Common myeloid progenitor, CD34-positive (primary cell): ENCODE measurements at regions not wholly inside any gene's neighbourhood (a gene's known extent, or its start where the extent isn't known, plus 50 kb on each side); places are given as distances from the start of the nearest gene placed in this dataset.

Experiments used
- CTCF ChIA-PET: fragments of 350-600 bp; sonication (Branson Sonifier 250); formaldehyde crosslinking; loops from one replicate; lab custom pipeline; 2021; ENCODE audit warnings: antibody characterized with exemption; lab: Charles Lee
- POLR2A ChIA-PET: fragments of 350-600 bp; sonication (Branson Sonifier 250); formaldehyde crosslinking; loops from one replicate; lab custom pipeline; 2021; ENCODE audit warnings: antibody characterized with exemption; lab: Charles Lee
- DNase-seq, 3 donors: peaks; one replicate each; pipeline versions ENCODE4 v3.0.0 to v3.0.0-alpha.2; 2013
- H3K27ac ChIP-seq, 2 experiments: 1 replicate in 1 of 2; 2 replicates in 1 of 2; pipeline ENCODE4 v1.7.0; 2013; ENCODE audit warnings: inconsistent platforms in 2 of 2, low read length in 2 of 2, mild to moderate bottlenecking in 2 of 2, low read depth in 1 of 2, moderate library complexity in 1 of 2; ENCODE audit not compliant: severe bottlenecking in 2 of 2, insufficient read depth in 1 of 2, poor library complexity in 1 of 2
- H3K27me3 ChIP-seq, 5 experiments: replicated peaks in 2 of 5; 1 replicate in 3 of 5; 2 replicates in 2 of 5; pipeline versions ENCODE4 v1.6.1 to v1.7.0; 2013; ENCODE audit warnings: low read length in 4 of 5, mild to moderate bottlenecking in 2 of 5, moderate library complexity in 2 of 5, inconsistent platforms in 1 of 5; ENCODE audit not compliant: insufficient read depth in 5 of 5, control insufficient read depth in 4 of 5
- H3K36me3 ChIP-seq, 4 experiments: 1 replicate in 2 of 4; 2 replicates in 2 of 4; pipeline versions ENCODE4 v1.6.1 to v1.7.0; 2013; ENCODE audit warnings: low read length in 3 of 4, control low read depth in 1 of 4, mild to moderate bottlenecking in 1 of 4; ENCODE audit not compliant: control insufficient read depth in 4 of 4, insufficient read depth in 4 of 4
- H3K4me1 ChIP-seq, 4 experiments: 1 replicate in 3 of 4; 2 replicates in 1 of 4; pipeline versions ENCODE4 v1.6.1 to v1.7.1; 2013; ENCODE audit warnings: low read length in 3 of 4, mild to moderate bottlenecking in 3 of 4, control low read depth in 1 of 4, inconsistent platforms in 1 of 4, moderate library complexity in 1 of 4; ENCODE audit not compliant: control insufficient read depth in 4 of 4, insufficient read depth in 4 of 4; ENCODE audit errors: control extremely low read depth in 1 of 4
- H3K4me3 ChIP-seq, 7 experiments: 1 replicate in 4 of 7; 2 replicates in 3 of 7; pipeline versions ENCODE4 v1.5.1 to v1.7.0; 2013; ENCODE audit warnings: mild to moderate bottlenecking in 7 of 7, low read length in 6 of 7, moderate library complexity in 6 of 7, inconsistent platforms in 2 of 7, low read depth in 2 of 7, control low read depth in 1 of 7; ENCODE audit not compliant: insufficient read depth in 4 of 7, control insufficient read depth in 1 of 7; ENCODE audit errors: extremely low read depth in 1 of 7
- H3K9me3 ChIP-seq, 5 experiments: 1 replicate in 4 of 5; 2 replicates in 1 of 5; pipeline versions ENCODE4 v1.6.1 to v1.7.1; 2013; ENCODE audit warnings: low read length in 4 of 5, mild to moderate bottlenecking in 2 of 5, inconsistent platforms in 1 of 5, low read depth in 1 of 5, moderate library complexity in 1 of 5; ENCODE audit not compliant: control insufficient read depth in 4 of 5, insufficient read depth in 2 of 5; ENCODE audit errors: control extremely low read depth in 1 of 5
- WGBS: methylation state at CpG from one replicate; pipeline ENCODE4 v1.1.5; 2013; ENCODE audit not compliant: insufficient coverage; 5-methylcytosine and 5-hydroxymethylcytosine counted together

DNA sequence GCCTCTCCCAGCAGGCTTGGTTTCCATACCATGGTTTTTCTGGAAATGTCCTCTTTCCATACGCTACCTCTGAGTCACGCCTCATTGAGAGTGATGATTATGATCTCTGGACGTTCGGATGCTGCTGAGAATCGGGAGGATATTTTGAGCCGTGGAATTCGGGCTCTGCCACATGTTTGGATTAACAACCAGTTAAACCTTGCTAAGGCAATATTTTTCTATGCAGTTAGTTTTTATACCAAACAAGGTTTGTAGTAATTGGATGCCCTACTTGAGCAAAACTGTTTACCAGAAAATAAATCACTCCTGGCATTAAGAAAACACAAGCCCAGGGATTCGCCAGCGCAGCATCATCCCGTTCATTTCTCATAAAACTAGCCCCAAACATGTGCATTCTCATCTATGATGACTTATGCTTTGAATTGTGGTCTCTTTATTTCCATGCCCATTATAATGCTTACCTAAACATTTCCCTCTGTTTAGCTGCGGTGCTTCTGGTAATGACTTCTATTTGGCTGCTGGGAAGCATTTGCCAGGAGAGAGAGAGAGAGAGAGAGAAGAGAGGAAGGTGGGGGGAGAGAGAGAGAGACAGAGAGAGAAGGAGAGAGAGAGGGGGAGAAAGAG lies 198.9 kb downstream of the CLIC5 start:
- no peak overlapping the region for H3K4me3 ChIP-seq
- WGBS = 100% methylated on average over 3 of the region's 11 CpGs
- H3K27ac ChIP-seq = no peak overlapping the region
- H3K4me1 ChIP-seq = peaks cover 0 to 12% (median 6%) of the 10 kb centered on the region in 4 experiments
- H3K36me3 ChIP-seq = no peaks in the 10 kb centered on the region
- ChIA-PET CTCF (interaction anchor here (1.8 kb wide), 1 partner anchor 11 kb away, joined by 4 read pairs; no protein-coding TSS in a partner anchor), POLR2A (no interaction called here)
- no peaks in the 10 kb centered on the region for H3K27me3 ChIP-seq
- no peak for DNase-seq
- H3K9me3 ChIP-seq = no peaks in the 10 kb centered on the region

DNA sequence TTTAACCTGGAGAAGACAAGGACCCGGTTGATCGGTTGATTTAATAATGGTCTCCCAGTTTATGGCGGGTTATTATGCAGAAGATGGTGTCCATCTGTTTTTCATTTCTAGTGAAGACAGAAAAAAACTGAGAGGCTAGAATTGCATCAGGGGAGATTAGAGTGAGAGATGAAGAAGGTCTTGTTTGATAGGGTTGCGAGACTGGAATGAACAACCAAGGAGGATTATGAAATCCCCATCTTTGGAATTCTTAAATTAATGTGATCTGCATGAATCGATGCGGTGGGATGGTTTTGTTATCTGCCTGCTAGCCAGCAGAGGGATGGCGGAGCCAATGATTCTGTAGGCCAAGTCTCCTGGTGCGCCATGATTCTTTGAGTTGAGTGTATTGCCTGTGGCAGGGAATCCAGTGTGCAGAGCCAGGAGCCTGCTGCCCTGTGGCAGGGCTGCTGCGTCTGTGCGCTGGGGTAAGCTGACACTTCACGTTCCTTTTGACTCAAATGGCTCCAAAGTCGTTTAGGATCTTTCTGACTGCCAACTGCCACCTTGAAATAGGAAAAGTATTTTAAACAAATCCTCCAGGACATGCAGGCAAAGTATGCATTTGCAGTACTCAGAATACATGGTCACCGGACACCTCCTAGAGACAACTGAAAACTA lies 200.1 kb downstream of the CLIC5 start:
- CTCF ChIA-PET = no interaction called here
- DNase-seq = no peak

DNA sequence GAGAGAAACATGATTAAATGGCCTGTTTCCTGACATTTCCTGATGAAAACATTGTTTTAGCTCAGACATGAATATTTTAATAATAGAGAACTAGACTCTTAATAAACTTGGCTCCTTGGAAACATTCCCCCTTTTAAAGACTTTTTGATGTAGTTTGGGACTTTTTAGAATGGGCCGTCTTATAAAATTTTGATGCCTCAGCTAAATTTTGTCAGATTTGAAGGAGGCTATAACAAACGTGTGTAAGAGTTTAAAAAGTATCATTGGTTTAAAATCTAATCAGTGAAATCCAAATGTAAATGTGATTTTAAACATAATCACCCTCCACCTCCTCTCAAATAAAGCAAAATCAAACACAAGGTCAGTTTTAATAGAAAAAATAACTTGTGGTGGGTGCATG lies 200.9 kb downstream of the CLIC5 start:
- Histone ChIP-seq H3K9me3 (no peaks in the 10 kb centered on the region), H3K27ac (no peak overlapping the region), H3K27me3 (no peaks in the 10 kb centered on the region), H3K4me3 (no peak overlapping the region), H3K4me1 (no peaks in the 10 kb centered on the region), H3K36me3 (no peaks in the 10 kb centered on the region)
- DNase-seq = no peak
- no CpG with 5 or more reads among the region's 2 CpGs for WGBS
- ChIA-PET CTCF (interaction anchor here (1.3 kb wide), 1 partner anchor 22 kb away, joined by 4 read pairs; no protein-coding TSS in a partner anchor), POLR2A (no interaction called here)

More for the DNA sequence above, 200.1 kb downstream of the CLIC5 start:
- H3K27me3 ChIP-seq = no peaks in the 10 kb centered on the region
- POLR2A ChIA-PET = no interaction called here
- no peaks in the 10 kb centered on the region for H3K9me3 ChIP-seq
- H3K36me3 ChIP-seq = no peaks in the 10 kb centered on the region
- H3K27ac ChIP-seq = no peak overlapping the region
- H3K4me1 ChIP-seq = peaks cover 0 to under 1% (median under 1%) of the 10 kb centered on the region in 4 experiments
- 99% methylated on average over 10 of the region's 13 CpGs for WGBS
- no peak overlapping the region for H3K4me3 ChIP-seq

DNA sequence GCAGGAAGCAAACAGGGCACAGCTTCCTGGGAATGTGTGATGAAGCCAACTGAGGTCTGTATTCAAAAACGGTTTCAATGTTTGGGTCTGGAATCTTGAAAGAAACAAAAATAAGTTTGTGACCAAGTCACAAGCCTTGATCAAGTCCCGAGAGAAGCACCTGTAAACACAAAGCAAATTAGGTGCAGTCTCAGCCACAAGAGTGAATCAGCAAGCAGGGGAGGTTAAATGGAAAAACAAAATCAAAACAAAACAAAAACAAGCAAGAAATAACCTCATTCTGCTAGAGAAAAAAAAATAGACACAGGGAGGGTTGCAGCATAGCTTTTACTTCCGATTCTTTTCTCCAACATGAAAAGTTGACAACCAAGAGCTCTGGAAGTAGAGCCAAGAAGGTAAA lies 201.7 kb downstream of the CLIC5 start:
- no peaks in the 10 kb centered on the region for H3K36me3 ChIP-seq
- WGBS = 94% methylated on average over 3 of the region's 3 CpGs
- no peak for DNase-seq
- POLR2A ChIA-PET = no interaction called here
- H3K4me3 ChIP-seq = no peak overlapping the region
- no peaks in the 10 kb centered on the region for H3K9me3 ChIP-seq
- peaks cover 2 to 3% (median 3%) of the 10 kb centered on the region in 4 experiments for H3K4me1 ChIP-seq
- CTCF ChIA-PET = interaction anchor here (1.3 kb wide), 1 partner anchor 23 kb away, joined by 4 read pairs; no protein-coding TSS in a partner anchor
- H3K27ac ChIP-seq = no peak overlapping the region
- H3K27me3 ChIP-seq = no peaks in the 10 kb centered on the region

DNA sequence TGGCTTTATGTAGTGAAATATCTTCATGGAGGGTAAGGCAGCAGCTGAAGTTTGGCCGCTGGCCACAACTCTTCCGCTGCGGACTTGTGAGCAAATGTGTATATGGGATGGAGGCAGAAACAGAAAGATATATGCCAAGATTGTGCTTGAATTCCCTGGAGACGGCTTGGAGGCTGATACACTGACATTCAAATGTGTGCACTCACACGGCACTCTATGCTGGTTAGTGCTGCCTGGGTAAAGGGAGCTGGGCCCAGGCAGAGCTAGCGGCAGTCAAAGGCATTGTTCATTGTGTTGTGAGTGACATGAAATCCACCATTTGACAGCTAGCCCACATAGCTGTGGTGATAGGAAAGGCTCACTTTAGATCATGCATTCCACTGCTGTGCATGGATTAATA lies 202.7 kb downstream of the CLIC5 start:
- Histone ChIP-seq H3K27me3 (no peaks in the 10 kb centered on the region), H3K9me3 (no peaks in the 10 kb centered on the region), H3K36me3 (no peaks in the 10 kb centered on the region), H3K4me3 (no peak overlapping the region), H3K27ac (no peak overlapping the region), H3K4me1 (peaks cover 2 to 14% (median 12%) of the 10 kb centered on the region in 4 experiments)
- no peak for DNase-seq
- 100% methylated on average over 6 of the region's 6 CpGs for WGBS
- CTCF ChIA-PET = interaction anchor here (0.7 kb wide), 1 partner anchor 25 kb away, joined by 3 read pairs; no protein-coding TSS in a partner anchor
- POLR2A ChIA-PET = no interaction called here

DNA sequence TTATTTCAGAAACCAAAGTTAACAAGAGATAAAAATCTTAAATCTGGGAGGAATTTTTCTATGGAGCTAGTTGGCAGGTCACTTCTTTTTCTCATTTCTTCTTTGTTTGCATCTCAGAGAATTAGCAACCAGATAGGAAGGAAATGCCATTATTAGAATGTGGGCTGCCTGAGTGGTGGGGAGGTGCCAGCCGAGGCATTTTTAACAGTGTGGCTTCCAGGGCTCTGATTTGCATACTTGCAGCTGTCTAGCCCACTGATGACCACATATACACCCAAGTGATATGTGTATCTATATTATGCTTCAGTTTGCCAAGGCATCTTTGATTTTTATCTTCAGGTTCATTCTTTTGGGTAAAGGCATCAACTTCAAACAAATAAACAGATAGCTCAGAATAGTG lies 206.7 kb downstream of the CLIC5 start:
- peak in 2 of 3 donors; percentile 18 to 26 for DNase-seq
- ChIA-PET CTCF (interaction anchor here (1.9 kb wide), 1 partner anchor 13 kb away, joined by 6 read pairs; no protein-coding TSS in a partner anchor), POLR2A (no interaction called here)
- Histone ChIP-seq H3K27me3 (no peaks in the 10 kb centered on the region), H3K4me1 (peaks cover 5 to 24% (median 15%) of the 10 kb centered on the region in 4 experiments), H3K27ac (no peak overlapping the region), H3K36me3 (no peaks in the 10 kb centered on the region), H3K4me3 (no peak overlapping the region), H3K9me3 (peaks cover 0 to 6% (median 2%) of the 10 kb centered on the region in 5 experiments)
- WGBS = no CpG with 5 or more reads among the region's 1 CpG
